RWPE1 (cell line): ENCODE measurements at regions not wholly inside any gene's neighbourhood (a gene's known extent, or its start where the extent isn't known, plus 50 kb on each side); places are given as distances from the start of the nearest gene placed in this dataset.

Experiments used
- CTCF ChIA-PET: fragments of 350-600 bp; sonication (Branson Sonifier 250); formaldehyde crosslinking; extraction: SDS; loops from one replicate; lab custom pipeline; 2021; lab: Yijun Ruan, JAX
- POLR2A ChIA-PET: fragments of 400-600 bp; formaldehyde crosslinking; extraction: SDS; loops from one replicate; lab custom pipeline; 2020; ENCODE audit warnings: antibody characterized with exemption; ENCODE audit not compliant: low non-redundant PET; lab: Yijun Ruan, JAX
- DNase-seq: peaks from one replicate; pipeline ENCODE4 v3.0.0; 2012; ENCODE audit warnings: low spot score
- H3K27ac ChIP-seq: fragments of 450-650 bp; 2 replicates; pipeline ENCODE4 v1.5.1; 2017
- TF ChIP-seq, protein P1 (sequence below): fragments of 450-650 bp; conservative IDR thresholded peaks from 2 replicates; pipeline ENCODE4 v1.5.1; 2017; ENCODE audit warnings: low read depth, mild to moderate bottlenecking

DNA sequence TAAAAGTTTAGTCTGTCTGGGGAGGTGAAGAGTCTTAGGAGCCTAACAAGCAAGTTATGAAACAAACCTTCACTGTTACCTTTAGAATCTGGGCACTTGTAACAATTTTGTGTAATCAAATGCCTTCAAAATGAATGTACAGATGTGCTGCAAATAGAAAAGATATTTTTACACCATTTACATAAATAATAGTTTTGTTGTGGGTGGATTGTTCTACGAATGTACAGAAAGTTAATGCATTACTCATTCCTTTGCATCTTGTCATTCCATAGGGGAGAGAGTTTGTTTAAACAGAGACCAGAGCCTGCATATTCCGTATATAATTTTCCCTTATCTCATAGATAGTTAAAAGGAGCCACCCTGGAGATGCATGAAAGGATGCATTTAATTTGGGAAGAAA, 576.9 kb upstream of the SGCD start:
- CTCF ChIA-PET: no interaction called here

GRCh38 chr5:155750571-155750970, 576.4 kb upstream of the SGCD start:
- DNase-seq: no peak
- CTCF ChIA-PET: no interaction called here
- H3K27ac ChIP-seq: no peak overlapping the region
- POLR2A ChIA-PET: no interaction called here
- TF ChIP-seq, protein P1, sequence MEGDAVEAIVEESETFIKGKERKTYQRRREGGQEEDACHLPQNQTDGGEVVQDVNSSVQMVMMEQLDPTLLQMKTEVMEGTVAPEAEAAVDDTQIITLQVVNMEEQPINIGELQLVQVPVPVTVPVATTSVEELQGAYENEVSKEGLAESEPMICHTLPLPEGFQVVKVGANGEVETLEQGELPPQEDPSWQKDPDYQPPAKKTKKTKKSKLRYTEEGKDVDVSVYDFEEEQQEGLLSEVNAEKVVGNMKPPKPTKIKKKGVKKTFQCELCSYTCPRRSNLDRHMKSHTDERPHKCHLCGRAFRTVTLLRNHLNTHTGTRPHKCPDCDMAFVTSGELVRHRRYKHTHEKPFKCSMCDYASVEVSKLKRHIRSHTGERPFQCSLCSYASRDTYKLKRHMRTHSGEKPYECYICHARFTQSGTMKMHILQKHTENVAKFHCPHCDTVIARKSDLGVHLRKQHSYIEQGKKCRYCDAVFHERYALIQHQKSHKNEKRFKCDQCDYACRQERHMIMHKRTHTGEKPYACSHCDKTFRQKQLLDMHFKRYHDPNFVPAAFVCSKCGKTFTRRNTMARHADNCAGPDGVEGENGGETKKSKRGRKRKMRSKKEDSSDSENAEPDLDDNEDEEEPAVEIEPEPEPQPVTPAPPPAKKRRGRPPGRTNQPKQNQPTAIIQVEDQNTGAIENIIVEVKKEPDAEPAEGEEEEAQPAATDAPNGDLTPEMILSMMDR: no peak

More for the DNA sequence above, 576.9 kb upstream of the SGCD start:
- no peak for DNase-seq
- TF ChIP-seq, protein P1: no peak
- H3K27ac ChIP-seq: no peak overlapping the region
- POLR2A ChIA-PET: no interaction called here

- no peak overlapping the region for H3K27ac ChIP-seq
- POLR2A ChIA-PET: no interaction called here
- no peak for DNase-seq
- CTCF ChIA-PET: no interaction called here
- TF ChIP-seq, protein P1: no peak
Observed at GRCh38 chr5:155753943-155754581, 572.9 kb upstream of the SGCD start.

DNA sequence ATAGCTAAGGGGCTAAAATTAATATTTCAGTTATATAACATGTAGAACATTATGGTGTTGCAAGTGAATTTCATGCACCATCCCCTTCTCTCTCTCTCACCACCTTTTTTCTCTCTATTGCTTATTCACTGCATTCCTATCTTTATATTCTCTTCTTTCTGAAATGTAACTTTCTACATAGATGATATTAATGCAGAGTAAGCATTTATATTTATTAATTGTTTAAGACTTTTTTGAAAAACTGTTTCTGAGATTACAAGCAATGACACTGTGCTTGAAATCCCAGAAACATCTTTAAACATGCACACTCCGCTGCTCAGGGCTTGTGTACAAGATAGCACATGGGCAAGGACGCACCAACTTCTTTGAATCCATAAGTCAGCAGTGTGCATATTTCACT, 567.7 kb upstream of the SGCD start:
- no peak overlapping the region for H3K27ac ChIP-seq
- CTCF ChIA-PET: no interaction called here
- POLR2A ChIA-PET: interaction anchor here (0.6 kb wide), 1 partner anchor 594 kb away, joined by 3 read pairs; no protein-coding TSS in a partner anchor
- DNase-seq: no peak
- TF ChIP-seq, protein P1: no peak

- DNase-seq: no peak
- H3K27ac ChIP-seq: no peak overlapping the region
- CTCF ChIA-PET: no interaction called here
- TF ChIP-seq, protein P1: no peak
- POLR2A ChIA-PET: no interaction called here
Observed at GRCh38 chr5:155759984-155760383, 567.0 kb upstream of the SGCD start.

DNA sequence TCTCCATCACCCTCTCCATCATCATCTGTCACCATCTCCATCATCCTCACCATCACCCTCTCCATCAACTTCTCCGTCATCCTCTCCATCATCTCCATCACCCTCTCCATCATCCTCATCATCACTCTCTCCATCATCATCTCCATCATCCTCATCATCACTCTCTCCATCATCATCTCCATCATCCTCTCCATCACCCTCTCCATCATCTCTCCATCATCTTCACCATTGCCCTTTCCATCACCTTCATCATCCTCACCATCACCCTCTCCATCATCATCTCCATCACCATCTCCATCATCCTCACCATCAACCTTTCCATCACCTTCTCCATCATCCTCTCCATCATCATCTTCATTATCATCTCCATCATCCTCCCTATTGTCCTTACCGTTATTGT, 565.5 kb upstream of the SGCD start:
- TF ChIP-seq, protein P1: no peak
- CTCF ChIA-PET: no interaction called here
- POLR2A ChIA-PET: no interaction called here
- no peak overlapping the region for H3K27ac ChIP-seq
- DNase-seq: no peak
